DOHH2 (cell line): ENCODE measurements at regions not wholly inside any gene's neighbourhood (a gene's known extent, or its start where the extent isn't known, plus 50 kb on each side); places are given as distances from the start of the nearest gene placed in this dataset.

Experiments
- CTCF ChIP-seq: fragments of 200-600 bp; sonication (generic); IDR thresholded peaks from one replicate; pipeline ENCODE4 v1.5.1; 2014; ENCODE audit warnings: antibody characterized with exemption, mild to moderate bottlenecking, low read depth, low read length; ENCODE audit not compliant: poor library complexity, severe bottlenecking
- EZH2phosphoT487 ChIP-seq: fragments of 200-600 bp; sonication (generic); IDR thresholded peaks from 2 replicates; pipeline ENCODE4 v1.6.1; 2017; ENCODE audit warnings: borderline replicate concordance, mild to moderate bottlenecking, antibody characterized with exemption, low read length, moderate library complexity, mixed read lengths

- TF ChIP-seq EZH2phosphoT487 (no peak), CTCF (no peak)
Observed at GRCh38 chr5:164663198-164663989, 1158.0 kb downstream of the MAT2B start.
